ENCODE measurements at regions not wholly inside any gene's neighbourhood (a gene's known extent, or its start where the extent isn't known, plus 50 kb on each side); places are given as distances from the start of the nearest gene placed in this dataset.
"Not testable (repeated sequence)": the region's sequence is repeated elsewhere in the genome, so short reads cannot be mapped to it uniquely, and the experiment has no call there.

DNA sequence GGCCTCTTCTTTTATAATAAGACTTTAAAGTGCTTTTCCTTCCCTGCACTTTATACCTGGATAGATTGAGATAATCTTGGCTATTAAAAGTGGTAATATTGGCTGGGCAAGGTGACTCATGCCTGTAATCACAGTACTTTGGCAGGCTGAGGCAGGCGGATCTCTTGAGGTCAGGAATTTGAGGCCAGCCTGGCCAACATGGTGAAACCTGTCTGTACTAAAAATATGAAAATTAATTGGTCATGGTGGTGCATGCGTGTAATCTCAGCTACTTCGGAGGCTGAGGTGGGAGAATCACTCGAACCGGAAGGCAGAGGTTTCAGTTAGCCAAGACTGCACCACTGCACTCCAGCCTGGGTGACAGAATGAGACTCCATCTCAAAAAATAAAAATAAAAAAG, 197.1 kb upstream of the RGS17 start:
- no peak for TF ChIP-seq ZFX (IDR thresholded peaks at IDR 0.05)
- TF ChIP-seq, protein P1, sequence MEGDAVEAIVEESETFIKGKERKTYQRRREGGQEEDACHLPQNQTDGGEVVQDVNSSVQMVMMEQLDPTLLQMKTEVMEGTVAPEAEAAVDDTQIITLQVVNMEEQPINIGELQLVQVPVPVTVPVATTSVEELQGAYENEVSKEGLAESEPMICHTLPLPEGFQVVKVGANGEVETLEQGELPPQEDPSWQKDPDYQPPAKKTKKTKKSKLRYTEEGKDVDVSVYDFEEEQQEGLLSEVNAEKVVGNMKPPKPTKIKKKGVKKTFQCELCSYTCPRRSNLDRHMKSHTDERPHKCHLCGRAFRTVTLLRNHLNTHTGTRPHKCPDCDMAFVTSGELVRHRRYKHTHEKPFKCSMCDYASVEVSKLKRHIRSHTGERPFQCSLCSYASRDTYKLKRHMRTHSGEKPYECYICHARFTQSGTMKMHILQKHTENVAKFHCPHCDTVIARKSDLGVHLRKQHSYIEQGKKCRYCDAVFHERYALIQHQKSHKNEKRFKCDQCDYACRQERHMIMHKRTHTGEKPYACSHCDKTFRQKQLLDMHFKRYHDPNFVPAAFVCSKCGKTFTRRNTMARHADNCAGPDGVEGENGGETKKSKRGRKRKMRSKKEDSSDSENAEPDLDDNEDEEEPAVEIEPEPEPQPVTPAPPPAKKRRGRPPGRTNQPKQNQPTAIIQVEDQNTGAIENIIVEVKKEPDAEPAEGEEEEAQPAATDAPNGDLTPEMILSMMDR (conservative IDR thresholded peaks at IDR 0.05): no peak
- no peak overlapping the region for H3K27ac ChIP-seq

DNA sequence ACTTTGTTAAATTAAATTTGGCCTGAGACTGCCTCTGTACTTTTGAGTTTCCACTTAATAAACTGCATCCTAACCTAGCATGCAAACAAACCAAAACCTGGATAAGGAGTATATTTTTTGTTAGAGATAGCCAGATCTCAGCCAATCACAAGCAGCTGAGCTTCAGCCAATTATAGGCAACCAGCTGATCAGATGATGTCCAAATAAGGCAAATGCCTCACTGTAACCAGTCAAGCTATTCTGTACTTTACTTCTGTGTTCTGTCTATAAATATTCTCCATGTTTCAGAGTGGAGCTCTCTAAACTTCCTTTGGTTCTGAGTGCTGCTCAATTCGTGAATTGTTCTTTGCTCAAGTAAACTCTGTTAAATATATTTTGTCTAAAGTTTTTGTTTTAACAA, 194.6 kb upstream of the RGS17 start:
- no peak overlapping the region for H3K27ac ChIP-seq
- TF ChIP-seq, protein P1 (conservative IDR thresholded peaks at IDR 0.05): no peak
- TF ChIP-seq ZFX (IDR thresholded peaks at IDR 0.05): no peak

DNA sequence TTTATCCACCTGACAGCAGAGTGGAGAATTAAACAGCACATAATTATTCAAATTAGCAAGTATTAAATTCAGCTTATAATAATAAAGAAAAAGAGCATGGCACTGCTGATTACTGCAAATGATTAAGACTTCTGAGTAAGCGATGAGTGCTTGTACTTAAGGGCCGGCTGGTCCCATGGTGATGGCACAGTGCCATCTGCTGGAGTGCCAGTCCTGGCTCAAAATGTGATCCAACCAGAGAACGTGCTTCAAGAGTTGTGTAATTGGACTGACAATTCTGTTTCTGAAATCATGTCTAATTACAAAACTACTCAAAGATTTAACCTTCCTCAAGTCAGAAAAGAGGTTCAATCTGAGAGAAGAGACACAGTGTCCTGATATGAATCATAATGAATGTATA, 181.6 kb upstream of the RGS17 start:
- TF ChIP-seq, protein P1 (conservative IDR thresholded peaks at IDR 0.05): peak; percentile 64
- no peak for TF ChIP-seq ZFX (IDR thresholded peaks at IDR 0.05)
- H3K27ac ChIP-seq: no peak overlapping the region

DNA sequence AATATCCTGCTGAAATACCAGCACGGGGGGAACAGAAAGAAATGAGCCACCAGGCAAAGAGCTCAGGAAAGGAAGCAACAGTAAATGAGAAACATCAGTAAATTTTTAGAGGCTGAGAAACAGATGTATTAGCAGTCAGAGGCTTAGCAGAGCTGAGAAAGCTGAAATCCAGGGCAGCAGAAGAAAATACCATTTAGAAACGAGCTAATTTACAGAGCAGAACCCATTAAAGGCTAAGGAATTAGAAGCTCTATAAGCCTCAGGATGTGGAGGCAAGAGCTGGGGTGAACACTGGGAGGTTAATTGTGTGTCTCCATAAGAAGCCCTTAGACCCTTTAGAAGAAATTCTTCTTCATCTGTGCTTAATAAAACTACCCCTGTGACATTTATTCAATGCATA, 178.6 kb upstream of the RGS17 start:
- TF ChIP-seq, protein P1 (conservative IDR thresholded peaks at IDR 0.05): no peak
- TF ChIP-seq ZFX (IDR thresholded peaks at IDR 0.05): no peak
- H3K27ac ChIP-seq: no peak overlapping the region

DNA sequence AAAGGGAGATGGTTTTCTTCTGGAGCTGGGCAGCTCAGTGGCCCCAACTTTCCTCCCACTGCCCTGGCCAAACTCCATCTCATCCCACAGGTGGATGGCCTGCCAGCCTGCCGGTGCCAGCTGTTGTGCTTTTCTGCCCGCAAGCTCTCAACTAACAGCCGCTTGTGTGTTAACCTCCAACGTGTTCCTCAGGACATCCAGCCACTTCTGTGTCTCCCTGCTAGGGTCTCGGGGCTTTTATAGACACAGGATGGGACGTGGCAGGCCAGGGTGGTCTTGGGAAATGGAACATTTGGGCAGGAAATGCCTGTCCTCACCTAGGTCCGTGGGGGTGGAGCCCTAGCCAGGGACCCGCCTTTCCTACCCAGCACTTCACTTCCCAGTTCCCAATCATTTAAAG, 171.1 kb upstream of the RGS17 start:
- no peak overlapping the region for H3K27ac ChIP-seq
- TF ChIP-seq, protein P1 (conservative IDR thresholded peaks at IDR 0.05): no peak
- TF ChIP-seq ZFX (IDR thresholded peaks at IDR 0.05): no peak

DNA sequence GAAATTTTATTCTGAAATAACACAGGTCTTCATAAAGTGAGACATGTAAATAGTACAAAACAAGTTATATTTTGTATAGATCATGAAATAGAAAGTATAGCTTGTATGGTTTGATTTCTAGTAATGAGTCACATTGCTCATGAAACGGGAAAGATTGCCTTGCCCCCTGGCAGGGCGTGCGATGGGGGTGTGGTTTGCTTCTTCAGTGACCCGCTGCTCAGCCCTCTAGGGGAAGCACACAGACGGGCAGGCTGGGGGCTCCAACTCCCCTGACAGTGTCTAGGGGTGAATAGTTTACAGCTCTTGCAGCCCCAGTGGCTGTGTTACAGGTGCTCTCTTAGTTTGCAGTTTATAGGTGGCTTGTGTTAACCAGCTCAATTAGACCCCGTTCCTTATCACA, 170.5 kb upstream of the RGS17 start:
- no peak overlapping the region for H3K27ac ChIP-seq
- TF ChIP-seq, protein P1 (conservative IDR thresholded peaks at IDR 0.05): no peak
- TF ChIP-seq ZFX (IDR thresholded peaks at IDR 0.05): no peak

- not testable (repeated sequence) for H3K27ac ChIP-seq
Observed at GRCh38 chr6:153282456-153282855, 151.4 kb upstream of the RGS17 start.

GRCh38 chr6:153275997-153276396, 144.9 kb upstream of the RGS17 start:
- H3K27ac ChIP-seq: no peak overlapping the region
- TF ChIP-seq, protein P1 (conservative IDR thresholded peaks at IDR 0.05): no peak
- TF ChIP-seq ZFX (IDR thresholded peaks at IDR 0.05): no peak
